ENCODE measurements at regions not wholly inside any gene's neighbourhood (a gene's known extent, or its start where the extent isn't known, plus 50 kb on each side); places are given as distances from the start of the nearest gene placed in this dataset.

DNA sequence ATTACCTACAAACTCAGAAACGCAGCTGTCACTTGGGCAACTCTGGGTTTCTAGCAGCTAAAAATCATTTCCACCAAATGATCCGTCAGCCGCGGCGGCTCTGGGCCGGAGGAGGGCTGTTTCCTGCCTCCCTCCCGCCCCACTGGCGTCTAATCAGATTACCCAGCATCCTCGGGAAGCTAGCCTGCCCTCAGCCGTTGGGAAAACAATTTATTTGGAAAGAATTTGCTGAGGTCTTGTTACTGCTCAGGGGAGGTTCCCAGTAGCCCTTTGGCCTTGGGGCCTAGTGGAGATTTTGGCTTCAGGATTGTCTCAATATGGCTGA lies 65.0 kb upstream of the ADGRA1 start:
- no peak for TF ChIP-seq POLR2A (IDR thresholded peaks at IDR 0.05)
- TF ChIP-seq, protein P1, sequence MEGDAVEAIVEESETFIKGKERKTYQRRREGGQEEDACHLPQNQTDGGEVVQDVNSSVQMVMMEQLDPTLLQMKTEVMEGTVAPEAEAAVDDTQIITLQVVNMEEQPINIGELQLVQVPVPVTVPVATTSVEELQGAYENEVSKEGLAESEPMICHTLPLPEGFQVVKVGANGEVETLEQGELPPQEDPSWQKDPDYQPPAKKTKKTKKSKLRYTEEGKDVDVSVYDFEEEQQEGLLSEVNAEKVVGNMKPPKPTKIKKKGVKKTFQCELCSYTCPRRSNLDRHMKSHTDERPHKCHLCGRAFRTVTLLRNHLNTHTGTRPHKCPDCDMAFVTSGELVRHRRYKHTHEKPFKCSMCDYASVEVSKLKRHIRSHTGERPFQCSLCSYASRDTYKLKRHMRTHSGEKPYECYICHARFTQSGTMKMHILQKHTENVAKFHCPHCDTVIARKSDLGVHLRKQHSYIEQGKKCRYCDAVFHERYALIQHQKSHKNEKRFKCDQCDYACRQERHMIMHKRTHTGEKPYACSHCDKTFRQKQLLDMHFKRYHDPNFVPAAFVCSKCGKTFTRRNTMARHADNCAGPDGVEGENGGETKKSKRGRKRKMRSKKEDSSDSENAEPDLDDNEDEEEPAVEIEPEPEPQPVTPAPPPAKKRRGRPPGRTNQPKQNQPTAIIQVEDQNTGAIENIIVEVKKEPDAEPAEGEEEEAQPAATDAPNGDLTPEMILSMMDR (IDR thresholded peaks at IDR 0.05): no peak
- no peak for TF ChIP-seq EP300 (IDR thresholded peaks at IDR 0.05)
- no peaks in the 10 kb centered on the region for H3K36me3 ChIP-seq
- peaks cover 0 to 3% of the 10 kb centered on the region in 2 donors for H3K9me3 ChIP-seq
- H3K4me1 ChIP-seq (ENCODE audit: insufficient read depth): no peaks in the 10 kb centered on the region
- intact Hi-C loops (cut with DNase I): no loop called here
- no peak overlapping the region for H3K27ac ChIP-seq
- DNase-seq: no peak
- WGBS, 3 donors: 1 to 6% (median 1%) methylated on average over 10 of the region's 10 CpGs
- no peaks in the 10 kb centered on the region for H3K27me3 ChIP-seq
- H3K4me3 ChIP-seq: no peak overlapping the region

DNA sequence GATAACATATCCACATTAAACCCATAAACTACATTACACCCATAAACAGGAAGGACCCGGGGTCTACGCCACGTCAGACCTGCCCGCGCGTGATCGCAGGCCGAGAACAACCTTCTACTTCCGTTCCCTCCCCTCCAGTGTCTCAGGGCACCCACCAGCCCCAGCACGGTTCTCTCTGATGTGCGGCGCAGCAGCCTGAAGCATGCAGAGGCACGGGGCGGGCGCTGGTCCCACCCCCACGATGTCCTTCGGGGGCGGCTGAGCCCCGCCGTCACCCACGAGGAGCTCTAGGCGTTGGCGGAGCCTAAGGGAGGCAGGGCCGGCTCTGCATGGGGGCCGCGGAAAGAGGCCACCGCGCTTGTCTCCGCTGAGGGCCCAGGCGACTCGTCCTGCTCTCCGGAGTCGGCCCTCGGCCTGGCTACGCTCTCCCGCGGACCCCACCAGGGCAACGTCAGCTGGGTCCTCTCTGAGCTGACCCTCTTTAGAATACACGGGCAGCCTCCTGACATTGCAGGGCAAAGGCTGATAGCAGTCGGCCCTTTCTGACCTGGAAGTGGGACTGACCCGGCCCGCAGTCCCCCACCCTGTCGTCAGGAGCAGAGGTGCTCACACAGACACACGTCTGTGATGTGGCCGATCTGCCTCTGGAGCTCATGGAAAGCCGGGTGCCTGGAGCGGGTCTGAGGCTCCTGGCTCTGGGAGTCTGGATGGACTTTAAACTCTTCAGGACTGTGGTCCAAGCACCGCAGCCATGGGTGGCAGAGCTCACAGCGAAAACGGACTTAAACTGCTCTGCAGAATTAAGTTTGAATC lies 65.6 kb upstream of the ADGRA1 start:
- 68 to 77% (median 76%) methylated on average over 50 of the region's 50 CpGs for WGBS, 3 donors
- Histone ChIP-seq H3K4me1 (ENCODE audit: insufficient read depth) (no peaks in the 10 kb centered on the region), H3K27me3 (no peaks in the 10 kb centered on the region), H3K36me3 (no peaks in the 10 kb centered on the region), H3K4me3 (no peak overlapping the region), H3K27ac (no peak overlapping the region), H3K9me3 (no peaks in the 10 kb centered on the region)
- intact Hi-C loops (cut with DNase I): no loop called here
- TF ChIP-seq POLR2A (IDR thresholded peaks at IDR 0.05): no peak
- TF ChIP-seq, protein P1 (IDR thresholded peaks at IDR 0.05): no peak
- TF ChIP-seq EP300 (IDR thresholded peaks at IDR 0.05): no peak
- DNase-seq: no peak

DNA sequence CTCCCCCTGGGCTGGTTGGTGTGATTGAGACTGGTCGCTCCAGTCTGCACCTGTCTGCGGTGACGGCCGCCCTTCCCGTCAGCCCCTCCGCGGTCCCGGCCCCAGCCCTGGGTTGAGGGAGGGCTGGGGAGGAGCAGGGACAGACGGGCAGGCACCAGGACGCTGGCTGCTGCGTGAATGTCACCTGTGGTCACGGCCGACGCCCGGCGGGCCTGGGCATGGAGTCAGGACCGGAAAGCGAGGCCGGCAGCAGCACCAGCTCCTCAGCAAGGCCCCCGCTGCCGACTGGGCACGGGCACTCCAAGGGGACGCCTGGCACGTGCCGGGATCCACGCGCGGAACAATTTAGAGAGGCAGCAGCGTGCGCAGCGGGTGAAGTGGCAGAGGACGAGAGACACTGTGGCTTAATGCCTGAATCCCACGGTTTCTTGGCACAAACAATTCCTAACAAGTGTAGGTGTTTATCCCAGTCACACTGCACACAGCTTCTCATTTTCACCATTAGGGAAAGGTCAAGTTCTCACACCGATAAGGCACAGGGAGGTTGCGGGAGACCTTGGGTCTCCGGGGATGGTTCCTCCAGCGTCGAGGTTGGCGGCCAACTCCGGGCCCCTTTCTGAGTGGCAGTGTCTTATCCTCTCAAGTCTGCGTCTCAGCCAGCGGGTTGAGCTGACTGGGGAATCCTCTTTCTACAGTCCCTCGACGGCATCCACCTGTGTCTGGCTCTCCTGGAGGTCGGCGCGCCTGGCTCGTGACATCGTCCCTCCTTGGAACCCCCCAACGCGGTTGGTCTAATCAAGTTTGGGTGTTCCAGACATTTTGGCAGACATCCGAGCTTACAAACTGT lies 66.4 kb upstream of the ADGRA1 start:
- Histone ChIP-seq H3K36me3 (no peaks in the 10 kb centered on the region), H3K9me3 (no peaks in the 10 kb centered on the region), H3K27me3 (no peaks in the 10 kb centered on the region), H3K4me1 (ENCODE audit: insufficient read depth) (no peaks in the 10 kb centered on the region), H3K27ac (no peak overlapping the region), H3K4me3 (no peak overlapping the region)
- 88 to 89% (median 88%) methylated on average over 52 of the region's 52 CpGs for WGBS, 3 donors
- intact Hi-C loops (cut with DNase I): no loop called here
- no peak for DNase-seq
- no peak for TF ChIP-seq EP300 (IDR thresholded peaks at IDR 0.05)
- TF ChIP-seq, protein P1 (IDR thresholded peaks at IDR 0.05): no peak
- TF ChIP-seq POLR2A (IDR thresholded peaks at IDR 0.05): no peak

DNA sequence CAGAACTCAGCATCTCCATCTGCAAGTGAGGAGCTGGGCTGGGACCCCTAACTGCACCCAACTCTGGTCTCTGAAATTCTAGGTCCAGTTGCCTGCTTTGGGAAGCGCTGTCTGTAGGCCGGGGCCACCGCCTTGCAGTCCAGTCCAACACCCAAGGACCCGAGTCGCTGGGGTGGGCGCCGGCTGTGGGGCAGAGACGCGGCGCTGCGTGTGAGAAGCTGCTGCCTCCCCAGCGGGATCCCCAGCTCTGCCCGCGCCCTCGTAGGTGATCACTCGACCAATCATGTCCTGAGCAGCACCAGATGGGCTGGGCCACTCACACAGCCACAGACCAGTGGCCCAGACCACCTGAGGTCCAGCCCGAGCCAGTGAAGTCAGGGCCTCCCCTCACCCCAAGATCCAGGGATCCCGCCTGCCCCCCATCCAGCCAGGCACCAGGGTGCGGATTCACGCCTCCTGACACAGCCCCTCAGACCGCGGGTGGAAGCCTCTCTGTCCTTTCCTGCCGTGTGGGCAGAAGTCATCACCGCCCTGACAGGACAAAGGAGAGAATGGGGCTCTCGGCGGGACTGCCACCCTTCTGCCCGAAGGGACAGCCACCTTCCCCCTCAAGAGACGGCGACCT lies 67.4 kb upstream of the ADGRA1 start:
- 80 to 90% (median 90%) methylated on average over 23 to 29 of the region's 29 CpGs for WGBS, 3 donors
- no peaks in the 10 kb centered on the region for H3K9me3 ChIP-seq
- intact Hi-C loops (cut with DNase I): no loop called here
- no peak overlapping the region for H3K4me3 ChIP-seq
- no peaks in the 10 kb centered on the region for H3K36me3 ChIP-seq
- TF ChIP-seq POLR2A (IDR thresholded peaks at IDR 0.05): no peak
- no peak for TF ChIP-seq EP300 (IDR thresholded peaks at IDR 0.05)
- TF ChIP-seq, protein P1 (IDR thresholded peaks at IDR 0.05): no peak
- no peaks in the 10 kb centered on the region for H3K4me1 ChIP-seq (ENCODE audit: insufficient read depth)
- H3K27ac ChIP-seq: no peak overlapping the region
- DNase-seq: no peak
- no peaks in the 10 kb centered on the region for H3K27me3 ChIP-seq

Data from ovary (tissue), 7 donors.